ENCODE measurements at regions not wholly inside any gene's neighbourhood (a gene's known extent, or its start where the extent isn't known, plus 50 kb on each side); places are given as distances from the start of the nearest gene placed in this dataset.

GRCh38 chr1:90190523-90190922 lies 195.6 kb downstream of the ZNF326 start:
- TF ChIP-seq CTCF (IDR thresholded peaks at IDR 0.05; ENCODE audit: extremely low read depth in 1 of 2, insufficient read depth in 1 of 2, low read depth in 1 of 2, low read length in 2 of 2) (no peak), FOS (IDR thresholded peaks at IDR 0.05; ENCODE audit: borderline replicate concordance, insufficient read depth, low read length) (no peak), EZH2 (IDR thresholded peaks at IDR 0.05; ENCODE audit: borderline replicate concordance, low read depth, low read length, severe bottlenecking) (no peak), POLR2A (IDR thresholded peaks at IDR 0.05; ENCODE audit: low read depth, low read length) (no peak)

Data from endothelial cell of umbilical vein (primary cell).